GM13977 (cell line): ENCODE measurements at regions not wholly inside any gene's neighbourhood (a gene's known extent, or its start where the extent isn't known, plus 50 kb on each side); places are given as distances from the start of the nearest gene placed in this dataset.

ENCODE experiments used
- DNase-seq: peaks from one replicate; pipeline ENCODE4 v3.0.0; 2012; ENCODE audit warnings: low spot score
- CTCF ChIP-seq: IDR thresholded peaks from 2 replicates; pipeline ENCODE4 v1.5.1; 2012; ENCODE audit warnings: mild to moderate bottlenecking, control low read depth; ENCODE audit not compliant: insufficient read depth; ENCODE audit errors: extremely low read depth, missing control alignments
- in situ Hi-C: fragments of 300-500 bp; cut with MboI; formaldehyde crosslinking; loops from one replicate; pipeline ENCODE4 v1.12.0; 2022; ENCODE audit warnings: low sequenced_read_pairs, low pct_unique_long_range_greater_than_20kb, mixed read lengths, inconsistent platforms; ENCODE audit not compliant: unreplicated experiment

- TF ChIP-seq CTCF, result no peak
- DNase-seq, result no peak
- in situ Hi-C loops, result no loop called here
These were observed 502.6 kb downstream of the SQOR start for GRCh38 chr15:46137443-46137842.

- no peak for DNase-seq
- in situ Hi-C loops, result no loop called here
- no peak for TF ChIP-seq CTCF
These were observed 511.2 kb downstream of the SQOR start for GRCh38 chr15:46146002-46146401.

GRCh38 chr15:46146915-46147314 is 512.1 kb downstream of the SQOR start:
- in situ Hi-C loops, result no loop called here
- DNase-seq, result no peak
- no peak for TF ChIP-seq CTCF

- DNase-seq, result no peak
- in situ Hi-C loops, result no loop called here
- no peak for TF ChIP-seq CTCF
These were observed 517.0 kb downstream of the SQOR start for GRCh38 chr15:46151786-46152185.

- DNase-seq, result no peak
- in situ Hi-C loops, result no loop called here
- no peak for TF ChIP-seq CTCF
These were observed 531.9 kb downstream of the SQOR start for GRCh38 chr15:46166750-46167149.

GRCh38 chr15:46170326-46170725 is 535.5 kb downstream of the SQOR start:
- in situ Hi-C loops, result no loop called here
- no peak for DNase-seq
- no peak for TF ChIP-seq CTCF

- in situ Hi-C loops, result no loop called here
- no peak for TF ChIP-seq CTCF
- DNase-seq, result no peak
These were observed 539.3 kb downstream of the SQOR start for GRCh38 chr15:46174122-46174521.
